ENCODE measurements at regions not wholly inside any gene's neighbourhood (a gene's known extent, or its start where the extent isn't known, plus 50 kb on each side); places are given as distances from the start of the nearest gene placed in this dataset.

GRCh38 chr2:224111576-224111975 lies 72.5 kb upstream of the SERPINE2 start:
- TF ChIP-seq EZH2phosphoT487 (IDR thresholded peaks at IDR 0.05; ENCODE audit: borderline replicate concordance) (no peak), CTCF (conservative IDR thresholded peaks at IDR 0.05; ENCODE audit: low read length) (no peak)
- Histone ChIP-seq H3K79me2 (ENCODE audit: insufficient read depth, low read length) (no peaks in the 10 kb centered on the region), H3K9me2 (replicated peaks; ENCODE audit: low read depth, low read length) (no peaks in the 10 kb centered on the region), H3K9ac (ENCODE audit: low read depth, low read length, poor library complexity, severe bottlenecking) (no peak overlapping the region), H3K4me3 (ENCODE audit: low read length, poor library complexity, severe bottlenecking) (no peak overlapping the region), H3K9me3 (ENCODE audit: insufficient read depth, low read depth, low read length) (no peaks in the 10 kb centered on the region; the same call in 1 of the 2 replicates), H3K36me3 (ENCODE audit: insufficient read depth, low read length) (no peaks in the 10 kb centered on the region), H2AFZ (ENCODE audit: low read length) (no peak overlapping the region), H4K20me1 (ENCODE audit: insufficient read depth, low read length, poor library complexity, severe bottlenecking) (no peaks in the 10 kb centered on the region), H3F3A (ENCODE audit: low read depth) (no peaks in the 10 kb centered on the region), H3K27me3 (ENCODE audit: insufficient read depth, low read length, poor library complexity, severe bottlenecking) (no peaks in the 10 kb centered on the region), H3K4me1 (ENCODE audit: insufficient read depth, low read length, poor library complexity, severe bottlenecking) (no peaks in the 10 kb centered on the region), H3K4me2 (ENCODE audit: low read depth, low read length, poor library complexity, severe bottlenecking) (no peak overlapping the region)

DNA sequence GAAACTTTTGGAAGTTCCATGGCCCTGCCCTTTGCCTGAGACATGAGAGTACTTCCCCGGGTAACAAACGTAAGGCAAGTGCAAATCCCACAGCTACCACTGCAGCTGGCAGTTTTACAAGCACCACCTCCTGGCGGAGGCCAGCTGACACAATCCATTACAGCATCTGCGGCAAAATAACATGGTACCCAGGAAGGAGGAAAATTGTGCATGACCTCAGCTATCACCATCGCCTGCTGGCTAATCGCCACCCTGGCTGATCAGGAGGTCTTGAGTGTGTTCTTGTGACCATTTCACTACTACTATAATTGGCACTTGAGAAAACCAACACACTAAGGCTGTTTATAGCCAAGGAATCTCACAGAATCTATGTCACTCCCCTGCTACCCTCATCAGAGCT lies 71.7 kb upstream of the SERPINE2 start:
- no peak overlapping the region for H3K4me3 ChIP-seq (ENCODE audit: low read length, poor library complexity, severe bottlenecking)
- no peaks in the 10 kb centered on the region for H3K27me3 ChIP-seq (ENCODE audit: insufficient read depth, low read length, poor library complexity, severe bottlenecking)
- H3K4me2 ChIP-seq (ENCODE audit: low read depth, low read length, poor library complexity, severe bottlenecking) = no peak overlapping the region
- H2AFZ ChIP-seq (ENCODE audit: low read length) = no peak overlapping the region
- H3F3A ChIP-seq (ENCODE audit: low read depth) = no peaks in the 10 kb centered on the region
- no peaks in the 10 kb centered on the region for H3K79me2 ChIP-seq (ENCODE audit: insufficient read depth, low read length)
- no peaks in the 10 kb centered on the region for H3K9me2 ChIP-seq (replicated peaks; ENCODE audit: low read depth, low read length)
- no peak for TF ChIP-seq CTCF (conservative IDR thresholded peaks at IDR 0.05; ENCODE audit: low read length)
- TF ChIP-seq EZH2phosphoT487 (IDR thresholded peaks at IDR 0.05; ENCODE audit: borderline replicate concordance) = no peak
- H4K20me1 ChIP-seq (ENCODE audit: insufficient read depth, low read length, poor library complexity, severe bottlenecking) = no peaks in the 10 kb centered on the region
- no peaks in the 10 kb centered on the region; the same call in 1 of the 2 replicates for H3K9me3 ChIP-seq (ENCODE audit: insufficient read depth, low read depth, low read length)
- H3K9ac ChIP-seq (ENCODE audit: low read depth, low read length, poor library complexity, severe bottlenecking) = no peak overlapping the region
- no peaks in the 10 kb centered on the region for H3K36me3 ChIP-seq (ENCODE audit: insufficient read depth, low read length)
- H3K4me1 ChIP-seq (ENCODE audit: insufficient read depth, low read length, poor library complexity, severe bottlenecking) = no peaks in the 10 kb centered on the region

GRCh38 chr2:224109751-224110150 lies 70.7 kb upstream of the SERPINE2 start:
- H3K9me2 ChIP-seq (replicated peaks; ENCODE audit: low read depth, low read length) = no peaks in the 10 kb centered on the region
- no peaks in the 10 kb centered on the region; the same call in 1 of the 2 replicates for H3K9me3 ChIP-seq (ENCODE audit: insufficient read depth, low read depth, low read length)
- no peaks in the 10 kb centered on the region for H3K36me3 ChIP-seq (ENCODE audit: insufficient read depth, low read length)
- H3F3A ChIP-seq (ENCODE audit: low read depth) = no peaks in the 10 kb centered on the region
- H3K79me2 ChIP-seq (ENCODE audit: insufficient read depth, low read length) = no peaks in the 10 kb centered on the region
- no peak overlapping the region for H2AFZ ChIP-seq (ENCODE audit: low read length)
- no peak overlapping the region for H3K4me3 ChIP-seq (ENCODE audit: low read length, poor library complexity, severe bottlenecking)
- TF ChIP-seq CTCF (conservative IDR thresholded peaks at IDR 0.05; ENCODE audit: low read length) (no peak), EZH2phosphoT487 (IDR thresholded peaks at IDR 0.05; ENCODE audit: borderline replicate concordance) (no peak)
- H3K4me1 ChIP-seq (ENCODE audit: insufficient read depth, low read length, poor library complexity, severe bottlenecking) = no peaks in the 10 kb centered on the region
- no peaks in the 10 kb centered on the region for H3K27me3 ChIP-seq (ENCODE audit: insufficient read depth, low read length, poor library complexity, severe bottlenecking)
- H4K20me1 ChIP-seq (ENCODE audit: insufficient read depth, low read length, poor library complexity, severe bottlenecking) = no peaks in the 10 kb centered on the region
- H3K4me2 ChIP-seq (ENCODE audit: low read depth, low read length, poor library complexity, severe bottlenecking) = no peak overlapping the region
- H3K9ac ChIP-seq (ENCODE audit: low read depth, low read length, poor library complexity, severe bottlenecking) = no peak overlapping the region
